OCI-LY1 (cell line): ENCODE measurements at regions not wholly inside any gene's neighbourhood (a gene's known extent, or its start where the extent isn't known, plus 50 kb on each side); places are given as distances from the start of the nearest gene placed in this dataset.

ENCODE experiments used
- CTCF ChIP-seq: fragments of 200-600 bp; sonication (generic), shearing (Covaris generic); IDR thresholded peaks from 2 replicates; pipeline ENCODE4 v1.5.1; 2017; ENCODE audit warnings: mild to moderate bottlenecking, antibody characterized with exemption, low read length, moderate library complexity, mixed read lengths
- EZH2 ChIP-seq: fragments of 200-600 bp; sonication (generic), shearing (Covaris generic); IDR thresholded peaks from 2 replicates; pipeline ENCODE4 v1.8.0; 2017; ENCODE audit warnings: borderline replicate concordance, mixed run types, mild to moderate bottlenecking, antibody characterized with exemption, low read length, moderate library complexity, mixed read lengths

DNA sequence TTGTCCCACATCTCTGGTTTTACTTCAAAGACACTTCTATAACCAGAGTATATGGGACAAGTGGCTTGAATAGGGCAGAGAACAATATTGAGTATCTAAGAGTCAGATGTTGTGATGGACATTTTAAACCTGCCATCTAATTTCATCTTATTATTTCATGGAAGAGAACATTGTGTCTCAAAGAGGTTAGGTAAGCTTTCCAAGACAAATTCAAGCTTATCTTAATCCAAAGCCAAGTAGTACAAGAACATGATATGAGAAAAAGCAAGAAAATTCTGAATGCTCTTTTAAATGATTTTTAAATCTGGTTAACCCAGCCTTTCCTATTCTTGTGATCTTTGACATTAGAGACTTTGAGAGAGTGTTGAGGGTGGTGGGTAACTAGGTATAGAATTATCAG, 65.3 kb upstream of the ZNF804B start:
- TF ChIP-seq CTCF, result no peak
- TF ChIP-seq EZH2, result no peak
